K562 (cell line): ENCODE measurements at regions not wholly inside any gene's neighbourhood (a gene's known extent, or its start where the extent isn't known, plus 50 kb on each side); places are given as distances from the start of the nearest gene placed in this dataset.

Source experiments
- HDGF ChIP-seq: fragments of 450-650 bp; IDR thresholded peaks from 2 replicates; pipeline ENCODE4 v1.6.1; 2016
- IRF1 ChIP-seq: sonication (generic); formaldehyde crosslinking; IDR thresholded peaks from 2 replicates; pipeline ENCODE4 v1.8.0; 2022; ENCODE audit warnings: missing genetic modification reagents, mild to moderate bottlenecking, borderline replicate concordance
- MAX ChIP-seq: sonication (generic); formaldehyde crosslinking; IDR thresholded peaks from 2 replicates; pipeline ENCODE4 v1.9.0; 2022; ENCODE audit warnings: mild to moderate bottlenecking, missing genetic modification reagents
- SREBF2 ChIP-seq: sonication (generic); formaldehyde crosslinking; IDR thresholded peaks from 2 replicates; pipeline ENCODE4 v1.4.0; 2020; ENCODE audit warnings: mild to moderate bottlenecking, missing genetic modification reagents
- TRIM24 ChIP-seq, 2 experiments: fragments of 450-650 bp; IDR thresholded peaks; 2 replicates each; pipeline ENCODE4 v1.6.1; 2016

DNA sequence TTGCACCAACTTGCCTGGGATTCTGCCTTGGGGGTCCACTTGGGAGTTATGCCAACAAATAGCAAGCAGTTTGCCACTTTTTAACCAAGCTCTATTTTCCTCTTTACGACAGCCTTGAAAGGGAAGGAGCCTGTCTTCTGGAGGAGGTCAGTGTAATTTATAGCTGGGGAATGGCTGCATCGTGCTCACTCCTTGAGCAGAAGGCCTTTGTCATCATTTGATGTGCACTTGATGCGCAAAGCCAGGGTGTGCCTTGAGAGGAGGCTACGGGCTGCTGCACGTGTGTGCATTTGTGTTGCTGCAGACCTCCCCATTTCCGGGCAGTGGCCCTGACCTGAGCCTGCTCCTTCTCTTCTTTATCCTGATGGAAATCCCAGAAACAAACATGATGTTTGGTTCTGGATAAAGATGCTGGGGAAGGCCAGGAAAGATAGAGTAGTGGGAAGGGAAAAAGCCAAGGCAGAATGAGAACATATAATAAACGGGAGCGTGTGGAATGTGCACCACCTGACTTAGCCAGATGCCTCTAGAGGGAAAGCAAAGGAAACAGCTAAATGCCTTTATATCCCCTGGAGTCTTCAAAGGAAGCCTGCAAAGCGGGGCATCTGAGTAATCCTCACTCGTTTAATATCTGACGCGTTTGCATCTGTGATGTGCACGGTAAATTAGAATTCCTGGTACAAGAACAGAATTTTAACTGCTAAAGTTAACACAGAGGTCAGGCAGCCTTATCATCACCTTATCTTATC, 68.3 kb upstream of the ZNF521 start:
- TF ChIP-seq TRIM24 (IDR thresholded peaks at IDR 0.05) (no peak), MAX (no peak), SREBF2 (CRISPR knock-in tag) (no peak), HDGF (no peak), IRF1 (CRISPR knock-in tag) (no peak)
